ENCODE measurements at regions not wholly inside any gene's neighbourhood (a gene's known extent, or its start where the extent isn't known, plus 50 kb on each side); places are given as distances from the start of the nearest gene placed in this dataset.
A peak's percentile ranks its signal among the peaks of the same experiment; 100 is the strongest.

DNA sequence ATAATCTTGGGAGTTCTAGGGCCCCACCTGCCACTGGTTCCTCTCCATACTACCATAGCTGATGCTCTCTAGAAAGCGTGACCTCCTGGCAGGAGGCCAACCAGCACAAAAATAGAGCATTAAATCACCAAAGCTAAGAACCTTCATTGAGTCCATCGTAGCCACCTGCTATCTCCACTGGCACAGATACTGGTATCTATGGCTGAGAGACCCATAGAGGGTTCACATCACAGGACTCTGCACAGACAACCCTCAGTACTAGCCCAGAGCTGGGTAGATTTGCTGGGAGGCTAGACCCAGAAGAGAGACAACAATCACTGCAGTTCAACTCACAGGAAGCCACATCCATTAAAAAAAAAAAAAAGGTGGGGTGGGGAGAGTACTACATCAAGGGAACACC is 509.1 kb downstream of the DTWD2 start:
- Histone ChIP-seq H3K27ac (ENCODE audit: low read depth in 1 of 2, low read length in 1 of 2) (no peak overlapping the region), H3K9ac (ENCODE audit: insufficient read depth in 1 of 2, low read length in 2 of 2) (no peak overlapping the region), H3K27me3 (ENCODE audit: control insufficient read depth in 3 of 3, insufficient read depth in 3 of 3, low read length in 2 of 3) (no peaks in the 10 kb centered on the region), H3K9me3 (ENCODE audit: control insufficient read depth in 4 of 4, insufficient read depth in 3 of 4, low read length in 3 of 4) (peaks cover 0 to 5% (median 0%) of the 10 kb centered on the region in 4 donors), H3K4me3 (no peak overlapping the region), H3K36me3 (ENCODE audit: control insufficient read depth in 4 of 4, insufficient read depth in 4 of 4, low read length in 4 of 4) (no peaks in the 10 kb centered on the region), H3K4me1 (ENCODE audit: control insufficient read depth in 5 of 5, insufficient read depth in 5 of 5, low read length in 5 of 5) (no peaks in the 10 kb centered on the region)
- ATAC-seq (ENCODE audit: insufficient read depth, low FRiP score) (no peak), DNase-seq (no peak)
- TF ChIP-seq, protein P1, sequence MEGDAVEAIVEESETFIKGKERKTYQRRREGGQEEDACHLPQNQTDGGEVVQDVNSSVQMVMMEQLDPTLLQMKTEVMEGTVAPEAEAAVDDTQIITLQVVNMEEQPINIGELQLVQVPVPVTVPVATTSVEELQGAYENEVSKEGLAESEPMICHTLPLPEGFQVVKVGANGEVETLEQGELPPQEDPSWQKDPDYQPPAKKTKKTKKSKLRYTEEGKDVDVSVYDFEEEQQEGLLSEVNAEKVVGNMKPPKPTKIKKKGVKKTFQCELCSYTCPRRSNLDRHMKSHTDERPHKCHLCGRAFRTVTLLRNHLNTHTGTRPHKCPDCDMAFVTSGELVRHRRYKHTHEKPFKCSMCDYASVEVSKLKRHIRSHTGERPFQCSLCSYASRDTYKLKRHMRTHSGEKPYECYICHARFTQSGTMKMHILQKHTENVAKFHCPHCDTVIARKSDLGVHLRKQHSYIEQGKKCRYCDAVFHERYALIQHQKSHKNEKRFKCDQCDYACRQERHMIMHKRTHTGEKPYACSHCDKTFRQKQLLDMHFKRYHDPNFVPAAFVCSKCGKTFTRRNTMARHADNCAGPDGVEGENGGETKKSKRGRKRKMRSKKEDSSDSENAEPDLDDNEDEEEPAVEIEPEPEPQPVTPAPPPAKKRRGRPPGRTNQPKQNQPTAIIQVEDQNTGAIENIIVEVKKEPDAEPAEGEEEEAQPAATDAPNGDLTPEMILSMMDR (IDR thresholded peaks at IDR 0.05; ENCODE audit: control extremely low read depth, extremely low read depth): no peak
- 80 to 92% methylated on average over 2 of the region's 2 CpGs for WGBS, 2 donors

DNA sequence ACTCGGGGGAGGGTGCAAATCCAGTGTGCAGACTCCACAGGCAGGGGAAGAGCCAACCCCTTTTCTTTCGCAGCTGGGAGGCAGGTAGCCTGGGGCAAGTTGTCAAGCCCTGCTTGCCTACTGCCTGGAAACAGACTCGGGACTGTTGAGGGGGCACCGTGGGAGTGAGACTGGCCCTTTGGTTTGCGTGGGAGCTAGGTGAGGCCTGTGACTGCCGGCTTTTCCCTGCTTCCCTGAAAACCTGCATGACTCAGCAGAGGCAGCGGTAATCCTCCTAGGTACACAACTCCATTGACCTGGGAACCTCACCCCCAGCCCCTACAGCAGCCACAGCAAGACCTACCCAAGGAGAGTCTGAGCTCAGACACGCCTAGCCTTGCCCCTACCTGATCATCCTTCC is 509.5 kb downstream of the DTWD2 start:
- Histone ChIP-seq H3K27ac (ENCODE audit: low read depth in 1 of 2, low read length in 1 of 2) (no peak overlapping the region), H3K27me3 (ENCODE audit: control insufficient read depth in 3 of 3, insufficient read depth in 3 of 3, low read length in 2 of 3) (no peaks in the 10 kb centered on the region), H3K9ac (ENCODE audit: insufficient read depth in 1 of 2, low read length in 2 of 2) (no peak overlapping the region), H3K4me3 (no peak overlapping the region), H3K9me3 (ENCODE audit: control insufficient read depth in 4 of 4, insufficient read depth in 3 of 4, low read length in 3 of 4) (peaks cover 0 to 5% (median 0%) of the 10 kb centered on the region in 4 donors), H3K36me3 (ENCODE audit: control insufficient read depth in 4 of 4, insufficient read depth in 4 of 4, low read length in 4 of 4) (no peaks in the 10 kb centered on the region), H3K4me1 (ENCODE audit: control insufficient read depth in 5 of 5, insufficient read depth in 5 of 5, low read length in 5 of 5) (no peaks in the 10 kb centered on the region)
- 88 to 95% methylated on average over 8 of the region's 8 CpGs for WGBS, 2 donors
- no peak for ATAC-seq (ENCODE audit: insufficient read depth, low FRiP score)
- TF ChIP-seq, protein P1 (IDR thresholded peaks at IDR 0.05; ENCODE audit: control extremely low read depth, extremely low read depth): no peak
- DNase-seq: no peak

DNA sequence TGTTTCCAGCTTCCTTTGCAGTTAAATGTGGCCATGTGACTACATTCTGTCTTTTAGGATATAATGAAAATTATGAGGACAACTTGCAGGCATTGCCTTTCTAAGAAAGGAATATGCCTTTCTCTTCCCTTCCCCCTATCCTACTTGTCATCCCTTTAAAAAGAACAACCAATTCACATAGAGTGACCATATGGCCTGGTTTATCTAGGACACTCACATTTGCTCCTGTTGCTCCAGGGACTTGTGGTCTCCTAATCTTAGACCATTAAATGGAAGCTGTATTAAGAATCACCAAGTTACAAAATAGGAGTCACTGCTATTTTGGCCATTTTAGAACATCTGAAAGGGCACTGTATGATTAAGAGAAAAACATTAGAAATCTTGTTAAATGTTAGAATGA is 520.3 kb downstream of the DTWD2 start:
- Histone ChIP-seq H3K9me3 (ENCODE audit: control insufficient read depth in 4 of 4, insufficient read depth in 3 of 4, low read length in 3 of 4) (no peaks in the 10 kb centered on the region), H3K4me3 (no peak overlapping the region), H3K9ac (ENCODE audit: insufficient read depth in 1 of 2, low read length in 2 of 2) (no peak overlapping the region), H3K36me3 (ENCODE audit: control insufficient read depth in 4 of 4, insufficient read depth in 4 of 4, low read length in 4 of 4) (no peaks in the 10 kb centered on the region), H3K27me3 (ENCODE audit: control insufficient read depth in 3 of 3, insufficient read depth in 3 of 3, low read length in 2 of 3) (no peaks in the 10 kb centered on the region), H3K4me1 (ENCODE audit: control insufficient read depth in 5 of 5, insufficient read depth in 5 of 5, low read length in 5 of 5) (no peaks in the 10 kb centered on the region), H3K27ac (ENCODE audit: low read depth in 1 of 2, low read length in 1 of 2) (no peak overlapping the region)
- DNase-seq (no peak), ATAC-seq (ENCODE audit: insufficient read depth, low FRiP score) (no peak)
- TF ChIP-seq, protein P1 (IDR thresholded peaks at IDR 0.05; ENCODE audit: control extremely low read depth, extremely low read depth): no peak

DNA sequence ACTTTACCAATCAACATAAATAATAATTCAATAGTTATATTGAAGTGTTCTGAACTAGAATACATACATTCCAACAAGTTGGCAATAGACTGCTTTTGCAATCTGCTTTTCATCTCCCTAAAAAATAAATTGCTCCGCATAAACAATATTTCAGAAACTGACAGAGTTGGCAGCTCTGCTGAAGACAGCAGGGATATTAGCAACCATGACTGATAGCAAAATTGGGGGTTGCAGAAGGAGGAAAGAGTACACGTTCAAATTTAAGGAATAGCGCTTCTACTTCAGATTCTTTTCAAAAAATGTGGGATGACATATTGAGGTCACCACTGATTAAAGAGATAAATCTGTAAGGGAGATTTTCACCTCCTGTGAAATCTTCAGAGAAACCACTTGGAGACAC is 521.2 kb downstream of the DTWD2 start:
- Histone ChIP-seq H3K4me1 (ENCODE audit: control insufficient read depth in 5 of 5, insufficient read depth in 5 of 5, low read length in 5 of 5) (no peaks in the 10 kb centered on the region), H3K9ac (ENCODE audit: insufficient read depth in 1 of 2, low read length in 2 of 2) (no peak overlapping the region), H3K4me3 (no peak overlapping the region), H3K27ac (ENCODE audit: low read depth in 1 of 2, low read length in 1 of 2) (no peak overlapping the region), H3K36me3 (ENCODE audit: control insufficient read depth in 4 of 4, insufficient read depth in 4 of 4, low read length in 4 of 4) (no peaks in the 10 kb centered on the region), H3K9me3 (ENCODE audit: control insufficient read depth in 4 of 4, insufficient read depth in 3 of 4, low read length in 3 of 4) (no peaks in the 10 kb centered on the region), H3K27me3 (ENCODE audit: control insufficient read depth in 3 of 3, insufficient read depth in 3 of 3, low read length in 2 of 3) (no peaks in the 10 kb centered on the region)
- DNase-seq (peak in 1 of 3 donors; percentile 19), ATAC-seq (ENCODE audit: insufficient read depth, low FRiP score) (no peak)
- 83 to 84% methylated on average over 3 of the region's 3 CpGs for WGBS, 2 donors
- TF ChIP-seq, protein P1 (IDR thresholded peaks at IDR 0.05; ENCODE audit: control extremely low read depth, extremely low read depth): no peak
